BJ (cell line): ENCODE measurements at regions not wholly inside any gene's neighbourhood (a gene's known extent, or its start where the extent isn't known, plus 50 kb on each side); places are given as distances from the start of the nearest gene placed in this dataset.

Source experiments
- CTCF ChIA-PET: fragments of 350-600 bp; formaldehyde crosslinking; extraction: SDS; loops from one replicate; lab custom pipeline; 2021; ENCODE audit warnings: antibody characterized with exemption, inconsistent platforms; lab: Yijun Ruan, JAX
- POLR2A ChIA-PET: fragments of 300-600 bp; sonication (Branson Sonifier 250); formaldehyde crosslinking; extraction: SDS; loops from one replicate; lab custom pipeline; 2021; ENCODE audit warnings: antibody characterized with exemption; lab: Charles Lee
- DNase-seq: peaks from one replicate; pipeline ENCODE4 v3.0.0-alpha.2; 2011; ENCODE audit warnings: low read depth
- H3K27me3 ChIP-seq: 2 replicates; pipeline ENCODE4 v1.6.0; 2011; ENCODE audit warnings: low read length; ENCODE audit not compliant: control insufficient read depth, insufficient read depth
- H3K36me3 ChIP-seq: 2 replicates; pipeline ENCODE4 v1.5.1; 2011; ENCODE audit warnings: low read length; ENCODE audit not compliant: control insufficient read depth, insufficient read depth
- H3K4me3 ChIP-seq: 2 replicates; pipeline ENCODE4 v1.5.1; 2011; ENCODE audit warnings: low read depth, mild to moderate bottlenecking, control low read depth, low read length
- CTCF ChIP-seq: IDR thresholded peaks from 2 replicates; pipeline ENCODE4 v1.5.1; 2011; ENCODE audit warnings: low read depth, mild to moderate bottlenecking, control low read depth, inconsistent platforms, low read length, moderate library complexity; ENCODE audit not compliant: insufficient read depth

- Histone ChIP-seq H3K36me3 (no peaks in the 10 kb centered on the region), H3K4me3 (no peak overlapping the region), H3K27me3 (no peaks in the 10 kb centered on the region)
- CTCF ChIA-PET, result interaction anchor here (0.7 to 1.2 kb wide), 2 partner anchors 120 to 259 kb away, joined by 3 read pairs; no protein-coding TSS in a partner anchor
- POLR2A ChIA-PET, result no interaction called here
- TF ChIP-seq CTCF, result no peak
- no peak for DNase-seq
Measured at GRCh38 chr2:195586062-195586714, 70.8 kb upstream of the SLC39A10 start.

DNA sequence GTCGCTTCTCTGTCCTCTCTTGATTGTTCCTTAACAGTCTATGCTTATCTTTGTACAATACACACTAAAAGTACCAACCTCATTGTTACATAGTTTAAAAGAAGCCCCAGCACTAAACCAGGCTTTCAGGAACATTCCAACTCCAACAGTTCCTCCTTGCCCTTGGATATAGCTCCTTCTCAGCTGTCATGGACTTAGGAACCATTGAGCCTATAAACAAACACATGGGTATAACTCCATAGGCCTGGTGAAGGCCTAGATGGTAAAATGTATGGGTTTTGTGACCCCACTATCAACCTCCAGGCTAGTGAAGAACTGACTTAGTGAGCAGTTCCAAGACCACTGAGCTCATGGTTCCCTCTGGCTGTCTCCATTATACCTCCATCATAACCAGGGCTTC lies 74.8 kb upstream of the SLC39A10 start:
- CTCF ChIA-PET, result no interaction called here
- DNase-seq, result no peak
- H3K27me3 ChIP-seq, result no peaks in the 10 kb centered on the region
- H3K36me3 ChIP-seq, result no peaks in the 10 kb centered on the region
- no peak overlapping the region for H3K4me3 ChIP-seq
- POLR2A ChIA-PET, result no interaction called here
- TF ChIP-seq CTCF, result no peak

- Histone ChIP-seq H3K36me3 (no peaks in the 10 kb centered on the region), H3K4me3 (no peak overlapping the region), H3K27me3 (no peaks in the 10 kb centered on the region)
- POLR2A ChIA-PET, result no interaction called here
- DNase-seq, result no peak
- TF ChIP-seq CTCF, result no peak
- CTCF ChIA-PET, result no interaction called here
Measured at GRCh38 chr2:195579776-195580555, 77.1 kb upstream of the SLC39A10 start.

- H3K36me3 ChIP-seq, result no peaks in the 10 kb centered on the region
- CTCF ChIA-PET, result interaction anchor here (1.3 kb wide), 1 partner anchor 42 kb away, joined by 4 read pairs; no protein-coding TSS in a partner anchor
- no peaks in the 10 kb centered on the region for H3K27me3 ChIP-seq
- peak; percentile 80 for DNase-seq
- no peak for TF ChIP-seq CTCF
- POLR2A ChIA-PET, result interaction anchor here (0.9 kb wide), 1 partner anchor 16 kb away, joined by 9 read pairs; no protein-coding TSS in a partner anchor
- no peak overlapping the region for H3K4me3 ChIP-seq
Measured at GRCh38 chr2:195575879-195576401, 81.1 kb upstream of the SLC39A10 start.

- ChIA-PET POLR2A (no interaction called here), CTCF (interaction anchor here (0.6 kb wide), 1 partner anchor 102 kb away, joined by 4 read pairs; no protein-coding TSS in a partner anchor)
- no peak for DNase-seq
Measured at GRCh38 chr2:195575016-195575415, 82.0 kb upstream of the SLC39A10 start.

More at GRCh38 chr2:195575016-195575415, 82.0 kb upstream of the SLC39A10 start:
- no peak for TF ChIP-seq CTCF
- H3K4me3 ChIP-seq, result no peak overlapping the region
- H3K36me3 ChIP-seq, result no peaks in the 10 kb centered on the region
- H3K27me3 ChIP-seq, result no peaks in the 10 kb centered on the region
